ENCODE measurements at regions not wholly inside any gene's neighbourhood (a gene's known extent, or its start where the extent isn't known, plus 50 kb on each side); places are given as distances from the start of the nearest gene placed in this dataset.

GRCh38 chr14:38716926-38717325 is 386.1 kb downstream of the SEC23A start (continued):
- no peak for TF ChIP-seq MYBL2 (CRISPR knock-in tag; IDR thresholded peaks at IDR 0.05)
- no peak for TF ChIP-seq ATF6 (CRISPR knock-in tag; IDR thresholded peaks at IDR 0.05)
- TF ChIP-seq FOXJ3 (CRISPR knock-in tag; IDR thresholded peaks at IDR 0.05; ENCODE audit: borderline replicate concordance): no peak

GRCh38 chr14:38710881-38711280 is 392.2 kb downstream of the SEC23A start:
- DNase-seq (ENCODE audit: low spot score): no peak
- Mint-ChIP-seq H3K27ac (no peak overlapping the region), H3K4me1 (no peaks in the 10 kb centered on the region), H3K27me3 (ENCODE audit: low read depth) (no peaks in the 10 kb centered on the region; the same call in none of the 2 replicates), H3K36me3 (no peaks in the 10 kb centered on the region), H3K9me3 (no peaks in the 10 kb centered on the region), H3K4me3 (no peak overlapping the region)
- no peak for ATAC-seq
- CTCF ChIA-PET: no interaction called here
- POLR2A ChIA-PET: no interaction called here
- TF ChIP-seq TEAD1 (CRISPR knock-in tag; IDR thresholded peaks at IDR 0.05) (no peak), TP53 (CRISPR knock-in tag; IDR thresholded peaks at IDR 0.05) (no peak), NFYB (CRISPR knock-in tag; conservative IDR thresholded peaks at IDR 0.05; ENCODE audit: low read depth) (no peak), ATF6 (CRISPR knock-in tag; IDR thresholded peaks at IDR 0.05) (no peak), MXD4 (CRISPR knock-in tag; IDR thresholded peaks at IDR 0.05; ENCODE audit: borderline replicate concordance) (no peak), MYBL2 (CRISPR knock-in tag; IDR thresholded peaks at IDR 0.05) (no peak), SP1 (CRISPR knock-in tag; conservative IDR thresholded peaks at IDR 0.05) (no peak), ERG (CRISPR knock-in tag; IDR thresholded peaks at IDR 0.05) (no peak), IRF2 (CRISPR knock-in tag; IDR thresholded peaks at IDR 0.05; ENCODE audit: borderline replicate concordance, low read depth) (no peak), E2F4 (CRISPR knock-in tag; IDR thresholded peaks at IDR 0.05; ENCODE audit: borderline replicate concordance, low read depth) (no peak), TCF7 (CRISPR knock-in tag; IDR thresholded peaks at IDR 0.05; ENCODE audit: low read depth) (no peak), GTF2I (CRISPR knock-in tag; conservative IDR thresholded peaks at IDR 0.05) (no peak), PREB (CRISPR knock-in tag; IDR thresholded peaks at IDR 0.05; ENCODE audit: borderline replicate concordance) (no peak), ZNF532 (CRISPR knock-in tag; IDR thresholded peaks at IDR 0.05; ENCODE audit: borderline replicate concordance) (no peak), ZNF263 (CRISPR knock-in tag; IDR thresholded peaks at IDR 0.05; ENCODE audit: low read depth) (no peak), AR (CRISPR knock-in tag; IDR thresholded peaks at IDR 0.05) (no peak), ATF1 (CRISPR knock-in tag; IDR thresholded peaks at IDR 0.05) (no peak), MLX (CRISPR knock-in tag; IDR thresholded peaks at IDR 0.05) (no peak), ZNF396 (CRISPR knock-in tag; IDR thresholded peaks at IDR 0.05; ENCODE audit: borderline replicate concordance) (no peak)

Data from WTC11 (cell line).